ENCODE measurements at regions not wholly inside any gene's neighbourhood (a gene's known extent, or its start where the extent isn't known, plus 50 kb on each side); places are given as distances from the start of the nearest gene placed in this dataset.

GRCh38 chr6:132068766-132069165 lies 117.6 kb upstream of the CCN2 start:
- no peaks in the 10 kb centered on the region for H3K79me2 ChIP-seq (ENCODE audit: insufficient read depth, low read length)
- TF ChIP-seq CTCF (IDR thresholded peaks at IDR 0.05; ENCODE audit: extremely low read depth, low read depth, low read length) = no peak
- no peak overlapping the region for H3K4me3 ChIP-seq (ENCODE audit: insufficient read depth, low read length)
- H3K4me1 ChIP-seq (ENCODE audit: insufficient read depth, low read length) = peaks cover 11% of the 10 kb centered on the region
- no peak overlapping the region for H3K27ac ChIP-seq (ENCODE audit: low read depth, low read length)
- H2AFZ ChIP-seq (ENCODE audit: low read length) = no peak overlapping the region
- H3K27me3 ChIP-seq (ENCODE audit: insufficient read depth, low read length) = no peaks in the 10 kb centered on the region
- no peaks in the 10 kb centered on the region for H3K36me3 ChIP-seq (ENCODE audit: insufficient read depth, low read length)
- H3K4me2 ChIP-seq (ENCODE audit: insufficient read depth, low read length) = no peak overlapping the region
- H3K9me3 ChIP-seq (ENCODE audit: low read depth, low read length) = no peaks in the 10 kb centered on the region
- H4K20me1 ChIP-seq (ENCODE audit: insufficient read depth, low read length) = no peaks in the 10 kb centered on the region
- no peak for DNase-seq (ENCODE audit: insufficient read length, low spot score, missing footprints)

- Histone ChIP-seq H2AFZ (ENCODE audit: low read length) (peak overlapping the region; percentile 80), H3K4me2 (ENCODE audit: insufficient read depth, low read length) (no peak overlapping the region), H3K4me3 (ENCODE audit: insufficient read depth, low read length) (no peak overlapping the region), H3K27me3 (ENCODE audit: insufficient read depth, low read length) (no peaks in the 10 kb centered on the region), H3K4me1 (ENCODE audit: insufficient read depth, low read length) (peaks cover 23% of the 10 kb centered on the region), H4K20me1 (ENCODE audit: insufficient read depth, low read length) (no peaks in the 10 kb centered on the region), H3K27ac (ENCODE audit: low read depth, low read length) (no peak overlapping the region), H3K9me3 (ENCODE audit: low read depth, low read length) (no peaks in the 10 kb centered on the region), H3K36me3 (ENCODE audit: insufficient read depth, low read length) (no peaks in the 10 kb centered on the region), H3K79me2 (ENCODE audit: insufficient read depth, low read length) (no peaks in the 10 kb centered on the region)
- no peak for DNase-seq (ENCODE audit: insufficient read length, low spot score, missing footprints)
- no peak for TF ChIP-seq CTCF (IDR thresholded peaks at IDR 0.05; ENCODE audit: extremely low read depth, low read depth, low read length)
These were observed 116.1 kb upstream of the CCN2 start for GRCh38 chr6:132067286-132067685.

GRCh38 chr6:132065556-132065955 lies 114.4 kb upstream of the CCN2 start:
- Histone ChIP-seq H4K20me1 (ENCODE audit: insufficient read depth, low read length) (no peaks in the 10 kb centered on the region), H3K4me3 (ENCODE audit: insufficient read depth, low read length) (no peak overlapping the region), H3K36me3 (ENCODE audit: insufficient read depth, low read length) (no peaks in the 10 kb centered on the region), H3K4me1 (ENCODE audit: insufficient read depth, low read length) (peaks cover 34% of the 10 kb centered on the region), H3K79me2 (ENCODE audit: insufficient read depth, low read length) (no peaks in the 10 kb centered on the region), H2AFZ (ENCODE audit: low read length) (no peak overlapping the region), H3K4me2 (ENCODE audit: insufficient read depth, low read length) (no peak overlapping the region), H3K9me3 (ENCODE audit: low read depth, low read length) (no peaks in the 10 kb centered on the region), H3K27me3 (ENCODE audit: insufficient read depth, low read length) (no peaks in the 10 kb centered on the region), H3K27ac (ENCODE audit: low read depth, low read length) (no peak overlapping the region)
- no peak for DNase-seq (ENCODE audit: insufficient read length, low spot score, missing footprints)
- TF ChIP-seq CTCF (IDR thresholded peaks at IDR 0.05; ENCODE audit: extremely low read depth, low read depth, low read length) = no peak

DNA sequence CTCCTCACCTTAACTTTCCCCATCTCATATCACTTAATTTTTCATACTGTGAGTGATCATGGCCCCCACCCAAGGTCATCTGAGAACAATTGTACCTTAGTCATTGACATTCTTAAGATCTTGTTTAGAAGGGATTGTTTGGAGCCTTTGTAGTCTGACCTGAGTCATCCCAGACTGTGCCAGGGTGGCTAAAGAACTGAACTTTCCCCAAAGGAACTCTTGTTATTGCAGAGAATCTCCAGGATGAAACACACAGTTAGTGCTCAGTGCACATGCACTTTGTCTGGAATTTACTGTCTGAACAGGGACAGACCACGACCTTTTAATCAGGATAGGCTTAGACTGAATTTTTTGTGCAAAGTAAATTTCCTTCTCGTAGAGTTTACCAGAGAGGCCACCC lies 112.6 kb upstream of the CCN2 start:
- no peaks in the 10 kb centered on the region for H3K27me3 ChIP-seq (ENCODE audit: insufficient read depth, low read length)
- peak overlapping the region; percentile 44 for H3K4me2 ChIP-seq (ENCODE audit: insufficient read depth, low read length)
- peaks cover 41% of the 10 kb centered on the region for H3K4me1 ChIP-seq (ENCODE audit: insufficient read depth, low read length)
- TF ChIP-seq CTCF (IDR thresholded peaks at IDR 0.05; ENCODE audit: extremely low read depth, low read depth, low read length) = no peak
- H3K9me3 ChIP-seq (ENCODE audit: low read depth, low read length) = no peaks in the 10 kb centered on the region
- no peak overlapping the region for H3K4me3 ChIP-seq (ENCODE audit: insufficient read depth, low read length)
- no peaks in the 10 kb centered on the region for H4K20me1 ChIP-seq (ENCODE audit: insufficient read depth, low read length)
- no peak overlapping the region for H2AFZ ChIP-seq (ENCODE audit: low read length)
- no peaks in the 10 kb centered on the region for H3K36me3 ChIP-seq (ENCODE audit: insufficient read depth, low read length)
- peak overlapping the region; percentile 87 for H3K27ac ChIP-seq (ENCODE audit: low read depth, low read length)
- H3K79me2 ChIP-seq (ENCODE audit: insufficient read depth, low read length) = no peaks in the 10 kb centered on the region
- DNase-seq (ENCODE audit: insufficient read length, low spot score, missing footprints) = peak; percentile 48
